AG10803 (cell line): ENCODE measurements at regions not wholly inside any gene's neighbourhood (a gene's known extent, or its start where the extent isn't known, plus 50 kb on each side); places are given as distances from the start of the nearest gene placed in this dataset.

Experiments
- DNase-seq: peaks from one replicate; pipeline ENCODE4 v3.0.0; 2010; ENCODE audit warnings: low read depth
- H3K4me3 ChIP-seq: 2 replicates; pipeline ENCODE4 v1.5.1; 2011; ENCODE audit warnings: mild to moderate bottlenecking, low read length, control low read depth
- CTCF ChIP-seq: conservative IDR thresholded peaks from 2 replicates; pipeline ENCODE4 v1.5.1; 2011; ENCODE audit warnings: mild to moderate bottlenecking, low read length, control low read depth, inconsistent platforms

- no peak for TF ChIP-seq CTCF
- H3K4me3 ChIP-seq: no peak overlapping the region
- no peak for DNase-seq
These were observed 453.2 kb downstream of the PTPRU start for GRCh38 chr1:29689372-29690030.

- peak; percentile 74 for DNase-seq
- TF ChIP-seq CTCF: no peak
- H3K4me3 ChIP-seq: no peak overlapping the region
These were observed 452.4 kb downstream of the PTPRU start for GRCh38 chr1:29688471-29689365.

GRCh38 chr1:29687601-29688244 lies 451.4 kb downstream of the PTPRU start:
- no peak overlapping the region for H3K4me3 ChIP-seq
- DNase-seq: peak; percentile 71
- no peak for TF ChIP-seq CTCF

GRCh38 chr1:29687166-29687565 lies 450.8 kb downstream of the PTPRU start:
- no peak for TF ChIP-seq CTCF
- peak; percentile 29 for DNase-seq
- H3K4me3 ChIP-seq: no peak overlapping the region

- no peak overlapping the region for H3K4me3 ChIP-seq
- DNase-seq: no peak
- no peak for TF ChIP-seq CTCF
These were observed 449.9 kb downstream of the PTPRU start for GRCh38 chr1:29686012-29686930.

- no peak for TF ChIP-seq CTCF
- no peak for DNase-seq
- H3K4me3 ChIP-seq: no peak overlapping the region
These were observed 449.1 kb downstream of the PTPRU start for GRCh38 chr1:29685387-29685786.
